ENCODE measurements at regions not wholly inside any gene's neighbourhood (a gene's known extent, or its start where the extent isn't known, plus 50 kb on each side); places are given as distances from the start of the nearest gene placed in this dataset.

GRCh38 chr7:73974101-73974947, 53.6 kb upstream of the ELN start:
- TF ChIP-seq POLR2AphosphoS5 (IDR thresholded peaks at IDR 0.05; ENCODE audit: low read depth, low read length) (no peak), TAF1 (IDR thresholded peaks at IDR 0.05; ENCODE audit: borderline replicate concordance, low read depth, low read length) (no peak), POLR2A (IDR thresholded peaks at IDR 0.05; ENCODE audit: low read depth, low read length) (no peak)
- FAIRE-seq (no peak), DNase-seq (ENCODE audit: insufficient read length) (no peak)

- FAIRE-seq: no peak
- TF ChIP-seq TAF1 (IDR thresholded peaks at IDR 0.05; ENCODE audit: borderline replicate concordance, low read depth, low read length): no peak
- TF ChIP-seq POLR2A (IDR thresholded peaks at IDR 0.05; ENCODE audit: low read depth, low read length): no peak
- TF ChIP-seq POLR2AphosphoS5 (IDR thresholded peaks at IDR 0.05; ENCODE audit: low read depth, low read length): no peak
- DNase-seq (ENCODE audit: insufficient read length): no peak
These were observed 52.7 kb upstream of the ELN start for GRCh38 chr7:73974948-73975926.

- DNase-seq (ENCODE audit: insufficient read length): no peak
- no peak for FAIRE-seq
- TF ChIP-seq POLR2A (IDR thresholded peaks at IDR 0.05; ENCODE audit: low read depth, low read length): no peak
- TF ChIP-seq POLR2AphosphoS5 (IDR thresholded peaks at IDR 0.05; ENCODE audit: low read depth, low read length): no peak
- TF ChIP-seq TAF1 (IDR thresholded peaks at IDR 0.05; ENCODE audit: borderline replicate concordance, low read depth, low read length): no peak
These were observed 51.0 kb upstream of the ELN start for GRCh38 chr7:73976761-73977618.

GRCh38 chr7:73977619-73978618, 50.1 kb upstream of the ELN start:
- no peak for FAIRE-seq
- no peak for TF ChIP-seq POLR2AphosphoS5 (IDR thresholded peaks at IDR 0.05; ENCODE audit: low read depth, low read length)
- TF ChIP-seq TAF1 (IDR thresholded peaks at IDR 0.05; ENCODE audit: borderline replicate concordance, low read depth, low read length): no peak
- no peak for TF ChIP-seq POLR2A (IDR thresholded peaks at IDR 0.05; ENCODE audit: low read depth, low read length)
- DNase-seq (ENCODE audit: insufficient read length): no peak
